PC-3 (cell line): ENCODE measurements at regions not wholly inside any gene's neighbourhood (a gene's known extent, or its start where the extent isn't known, plus 50 kb on each side); places are given as distances from the start of the nearest gene placed in this dataset.

Experiments
- EZH2 ChIP-seq: fragments of 300-600 bp; sonication (generic); IDR thresholded peaks from one replicate; pipeline ENCODE4 v1.6.1; 2017; ENCODE audit warnings: antibody characterized with exemption, mild to moderate bottlenecking, low read length; ENCODE audit not compliant: unreplicated experiment
- TF ChIP-seq, protein P1 (sequence below): fragments of 300-600 bp; sonication (generic); conservative IDR thresholded peaks from 2 replicates; pipeline ENCODE4 v1.5.1; 2017; ENCODE audit warnings: antibody characterized with exemption, low read depth, mild to moderate bottlenecking, low read length

DNA sequence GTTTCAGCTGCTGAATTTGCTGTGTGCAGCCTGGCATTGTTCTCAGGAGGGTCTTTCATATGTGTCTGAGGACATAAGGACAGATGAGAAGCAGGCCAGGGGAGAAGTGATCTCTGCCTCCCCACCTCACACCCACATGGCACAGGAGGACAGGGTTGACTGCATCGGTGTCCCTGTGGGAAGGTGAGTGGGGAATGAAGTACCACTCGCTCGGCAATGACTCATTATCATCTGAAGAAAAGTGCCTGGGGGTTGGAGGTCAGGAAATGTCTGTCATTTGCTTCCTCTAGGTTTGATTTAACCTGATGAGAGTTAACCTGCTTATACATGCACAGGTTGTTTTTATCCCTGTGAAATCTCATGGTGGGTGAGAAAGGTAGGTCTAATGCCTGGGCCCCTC, 195.0 kb downstream of the GADD45G start:
- TF ChIP-seq, protein P1, sequence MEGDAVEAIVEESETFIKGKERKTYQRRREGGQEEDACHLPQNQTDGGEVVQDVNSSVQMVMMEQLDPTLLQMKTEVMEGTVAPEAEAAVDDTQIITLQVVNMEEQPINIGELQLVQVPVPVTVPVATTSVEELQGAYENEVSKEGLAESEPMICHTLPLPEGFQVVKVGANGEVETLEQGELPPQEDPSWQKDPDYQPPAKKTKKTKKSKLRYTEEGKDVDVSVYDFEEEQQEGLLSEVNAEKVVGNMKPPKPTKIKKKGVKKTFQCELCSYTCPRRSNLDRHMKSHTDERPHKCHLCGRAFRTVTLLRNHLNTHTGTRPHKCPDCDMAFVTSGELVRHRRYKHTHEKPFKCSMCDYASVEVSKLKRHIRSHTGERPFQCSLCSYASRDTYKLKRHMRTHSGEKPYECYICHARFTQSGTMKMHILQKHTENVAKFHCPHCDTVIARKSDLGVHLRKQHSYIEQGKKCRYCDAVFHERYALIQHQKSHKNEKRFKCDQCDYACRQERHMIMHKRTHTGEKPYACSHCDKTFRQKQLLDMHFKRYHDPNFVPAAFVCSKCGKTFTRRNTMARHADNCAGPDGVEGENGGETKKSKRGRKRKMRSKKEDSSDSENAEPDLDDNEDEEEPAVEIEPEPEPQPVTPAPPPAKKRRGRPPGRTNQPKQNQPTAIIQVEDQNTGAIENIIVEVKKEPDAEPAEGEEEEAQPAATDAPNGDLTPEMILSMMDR = no peak
- no peak for TF ChIP-seq EZH2
